ENCODE measurements at regions not wholly inside any gene's neighbourhood (a gene's known extent, or its start where the extent isn't known, plus 50 kb on each side); places are given as distances from the start of the nearest gene placed in this dataset.
A peak's percentile ranks its signal among the peaks of the same experiment; 100 is the strongest.

GRCh38 chr12:82008251-82008650 lies 249.1 kb upstream of the PPFIA2 start:
- Histone ChIP-seq H3K27ac (ENCODE audit: low read depth, low read length) (no peak overlapping the region), H3K4me2 (ENCODE audit: insufficient read depth, low read length) (no peak overlapping the region), H4K20me1 (ENCODE audit: insufficient read depth, low read length) (no peaks in the 10 kb centered on the region), H3K36me3 (ENCODE audit: insufficient read depth, low read length) (no peaks in the 10 kb centered on the region), H3K27me3 (ENCODE audit: insufficient read depth, low read length) (no peaks in the 10 kb centered on the region), H3K4me1 (ENCODE audit: insufficient read depth, low read length) (no peaks in the 10 kb centered on the region), H3K9me3 (ENCODE audit: low read depth, low read length) (no peaks in the 10 kb centered on the region), H3K4me3 (ENCODE audit: insufficient read depth, low read length) (no peak overlapping the region), H2AFZ (ENCODE audit: low read length) (no peak overlapping the region), H3K79me2 (ENCODE audit: insufficient read depth, low read length) (no peaks in the 10 kb centered on the region)
- no peak for TF ChIP-seq CTCF (IDR thresholded peaks at IDR 0.05; ENCODE audit: extremely low read depth, low read depth, low read length)
- peak; percentile 31 for DNase-seq (ENCODE audit: insufficient read length, low spot score, missing footprints)

- H3K4me3 ChIP-seq (ENCODE audit: insufficient read depth, low read length): no peak overlapping the region
- no peaks in the 10 kb centered on the region for H3K4me1 ChIP-seq (ENCODE audit: insufficient read depth, low read length)
- peaks cover 2% of the 10 kb centered on the region for H3K9me3 ChIP-seq (ENCODE audit: low read depth, low read length)
- H3K79me2 ChIP-seq (ENCODE audit: insufficient read depth, low read length): no peaks in the 10 kb centered on the region
- H3K4me2 ChIP-seq (ENCODE audit: insufficient read depth, low read length): no peak overlapping the region
- H3K27ac ChIP-seq (ENCODE audit: low read depth, low read length): no peak overlapping the region
- H4K20me1 ChIP-seq (ENCODE audit: insufficient read depth, low read length): no peaks in the 10 kb centered on the region
- no peak for DNase-seq (ENCODE audit: insufficient read length, low spot score, missing footprints)
- H2AFZ ChIP-seq (ENCODE audit: low read length): no peak overlapping the region
- no peaks in the 10 kb centered on the region for H3K27me3 ChIP-seq (ENCODE audit: insufficient read depth, low read length)
- no peak for TF ChIP-seq CTCF (IDR thresholded peaks at IDR 0.05; ENCODE audit: extremely low read depth, low read depth, low read length)
- no peaks in the 10 kb centered on the region for H3K36me3 ChIP-seq (ENCODE audit: insufficient read depth, low read length)
These were observed 239.7 kb upstream of the PPFIA2 start for GRCh38 chr12:81998761-81999378.

GRCh38 chr12:81992461-81992860 lies 233.3 kb upstream of the PPFIA2 start:
- DNase-seq (ENCODE audit: insufficient read length, low spot score, missing footprints): no peak

GRCh38 chr12:81991868-81992267 lies 232.7 kb upstream of the PPFIA2 start:
- no peak overlapping the region for H3K4me3 ChIP-seq (ENCODE audit: insufficient read depth, low read length)
- H3K4me1 ChIP-seq (ENCODE audit: insufficient read depth, low read length): no peaks in the 10 kb centered on the region
- no peak overlapping the region for H3K4me2 ChIP-seq (ENCODE audit: insufficient read depth, low read length)
- H4K20me1 ChIP-seq (ENCODE audit: insufficient read depth, low read length): no peaks in the 10 kb centered on the region
- H3K27ac ChIP-seq (ENCODE audit: low read depth, low read length): no peak overlapping the region
- DNase-seq (ENCODE audit: insufficient read length, low spot score, missing footprints): no peak
- H3K27me3 ChIP-seq (ENCODE audit: insufficient read depth, low read length): no peaks in the 10 kb centered on the region
- no peaks in the 10 kb centered on the region for H3K79me2 ChIP-seq (ENCODE audit: insufficient read depth, low read length)
- no peak overlapping the region for H2AFZ ChIP-seq (ENCODE audit: low read length)
- no peak for TF ChIP-seq CTCF (IDR thresholded peaks at IDR 0.05; ENCODE audit: extremely low read depth, low read depth, low read length)
- no peaks in the 10 kb centered on the region for H3K9me3 ChIP-seq (ENCODE audit: low read depth, low read length)
- H3K36me3 ChIP-seq (ENCODE audit: insufficient read depth, low read length): no peaks in the 10 kb centered on the region

More at GRCh38 chr12:81992461-81992860, 233.3 kb upstream of the PPFIA2 start:
- no peaks in the 10 kb centered on the region for H3K9me3 ChIP-seq (ENCODE audit: low read depth, low read length)
- no peaks in the 10 kb centered on the region for H3K27me3 ChIP-seq (ENCODE audit: insufficient read depth, low read length)
- no peak overlapping the region for H3K27ac ChIP-seq (ENCODE audit: low read depth, low read length)
- no peaks in the 10 kb centered on the region for H3K79me2 ChIP-seq (ENCODE audit: insufficient read depth, low read length)
- TF ChIP-seq CTCF (IDR thresholded peaks at IDR 0.05; ENCODE audit: extremely low read depth, low read depth, low read length): no peak
- no peaks in the 10 kb centered on the region for H3K4me1 ChIP-seq (ENCODE audit: insufficient read depth, low read length)
- no peaks in the 10 kb centered on the region for H3K36me3 ChIP-seq (ENCODE audit: insufficient read depth, low read length)
- H3K4me3 ChIP-seq (ENCODE audit: insufficient read depth, low read length): no peak overlapping the region
- H3K4me2 ChIP-seq (ENCODE audit: insufficient read depth, low read length): no peak overlapping the region
- H4K20me1 ChIP-seq (ENCODE audit: insufficient read depth, low read length): no peaks in the 10 kb centered on the region
- H2AFZ ChIP-seq (ENCODE audit: low read length): no peak overlapping the region

Measured in osteoblast (primary cell).